ENCODE measurements at regions not wholly inside any gene's neighbourhood (a gene's known extent, or its start where the extent isn't known, plus 50 kb on each side); places are given as distances from the start of the nearest gene placed in this dataset.

DNA sequence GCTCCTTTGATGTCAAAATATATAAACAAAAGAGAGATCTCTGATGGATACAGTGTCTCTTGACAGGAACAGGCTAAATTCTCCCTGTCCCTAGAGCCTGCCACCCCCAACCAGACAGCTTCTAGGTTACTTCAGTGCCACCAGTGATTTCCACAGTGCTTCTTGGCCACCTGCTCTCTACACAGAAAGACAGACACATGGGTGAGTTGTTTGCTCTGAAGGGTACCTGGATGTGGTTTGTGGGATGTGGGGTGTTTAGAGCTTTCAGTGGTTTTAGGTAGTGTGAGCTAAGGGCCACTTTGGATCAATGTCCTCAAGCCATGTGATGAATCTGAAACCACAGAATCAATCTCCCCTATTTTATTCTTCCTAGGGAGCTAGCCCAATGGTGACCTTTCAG, 125.4 kb downstream of the ANKRD18B start:
- TF ChIP-seq POLR2AphosphoS5 (IDR thresholded peaks at IDR 0.05; ENCODE audit: insufficient read depth, low read depth, low read length): no peak
- TF ChIP-seq POLR2A (IDR thresholded peaks at IDR 0.05; ENCODE audit: low read depth, low read length): no peak
- TF ChIP-seq, protein P1, sequence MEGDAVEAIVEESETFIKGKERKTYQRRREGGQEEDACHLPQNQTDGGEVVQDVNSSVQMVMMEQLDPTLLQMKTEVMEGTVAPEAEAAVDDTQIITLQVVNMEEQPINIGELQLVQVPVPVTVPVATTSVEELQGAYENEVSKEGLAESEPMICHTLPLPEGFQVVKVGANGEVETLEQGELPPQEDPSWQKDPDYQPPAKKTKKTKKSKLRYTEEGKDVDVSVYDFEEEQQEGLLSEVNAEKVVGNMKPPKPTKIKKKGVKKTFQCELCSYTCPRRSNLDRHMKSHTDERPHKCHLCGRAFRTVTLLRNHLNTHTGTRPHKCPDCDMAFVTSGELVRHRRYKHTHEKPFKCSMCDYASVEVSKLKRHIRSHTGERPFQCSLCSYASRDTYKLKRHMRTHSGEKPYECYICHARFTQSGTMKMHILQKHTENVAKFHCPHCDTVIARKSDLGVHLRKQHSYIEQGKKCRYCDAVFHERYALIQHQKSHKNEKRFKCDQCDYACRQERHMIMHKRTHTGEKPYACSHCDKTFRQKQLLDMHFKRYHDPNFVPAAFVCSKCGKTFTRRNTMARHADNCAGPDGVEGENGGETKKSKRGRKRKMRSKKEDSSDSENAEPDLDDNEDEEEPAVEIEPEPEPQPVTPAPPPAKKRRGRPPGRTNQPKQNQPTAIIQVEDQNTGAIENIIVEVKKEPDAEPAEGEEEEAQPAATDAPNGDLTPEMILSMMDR (IDR thresholded peaks at IDR 0.05; ENCODE audit: extremely low read depth in 1 of 2, insufficient read depth in 1 of 2, low read depth in 1 of 2, low read length in 2 of 2): no peak
- no peak for TF ChIP-seq JUN (IDR thresholded peaks at IDR 0.05; ENCODE audit: borderline replicate concordance, insufficient read depth, insufficient read length, low read depth)
- TF ChIP-seq, protein P2, sequence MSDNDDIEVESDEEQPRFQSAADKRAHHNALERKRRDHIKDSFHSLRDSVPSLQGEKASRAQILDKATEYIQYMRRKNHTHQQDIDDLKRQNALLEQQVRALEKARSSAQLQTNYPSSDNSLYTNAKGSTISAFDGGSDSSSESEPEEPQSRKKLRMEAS (IDR thresholded peaks at IDR 0.05; ENCODE audit: insufficient read depth, insufficient read length): no peak
- TF ChIP-seq MYC (IDR thresholded peaks at IDR 0.05; ENCODE audit: low read depth, low read length): no peak
- TF ChIP-seq EZH2 (IDR thresholded peaks at IDR 0.05; ENCODE audit: borderline replicate concordance, low read depth, low read length, severe bottlenecking): no peak

Measured in endothelial cell of umbilical vein (primary cell).